ENCODE measurements at regions not wholly inside any gene's neighbourhood (a gene's known extent, or its start where the extent isn't known, plus 50 kb on each side); places are given as distances from the start of the nearest gene placed in this dataset.

DNA sequence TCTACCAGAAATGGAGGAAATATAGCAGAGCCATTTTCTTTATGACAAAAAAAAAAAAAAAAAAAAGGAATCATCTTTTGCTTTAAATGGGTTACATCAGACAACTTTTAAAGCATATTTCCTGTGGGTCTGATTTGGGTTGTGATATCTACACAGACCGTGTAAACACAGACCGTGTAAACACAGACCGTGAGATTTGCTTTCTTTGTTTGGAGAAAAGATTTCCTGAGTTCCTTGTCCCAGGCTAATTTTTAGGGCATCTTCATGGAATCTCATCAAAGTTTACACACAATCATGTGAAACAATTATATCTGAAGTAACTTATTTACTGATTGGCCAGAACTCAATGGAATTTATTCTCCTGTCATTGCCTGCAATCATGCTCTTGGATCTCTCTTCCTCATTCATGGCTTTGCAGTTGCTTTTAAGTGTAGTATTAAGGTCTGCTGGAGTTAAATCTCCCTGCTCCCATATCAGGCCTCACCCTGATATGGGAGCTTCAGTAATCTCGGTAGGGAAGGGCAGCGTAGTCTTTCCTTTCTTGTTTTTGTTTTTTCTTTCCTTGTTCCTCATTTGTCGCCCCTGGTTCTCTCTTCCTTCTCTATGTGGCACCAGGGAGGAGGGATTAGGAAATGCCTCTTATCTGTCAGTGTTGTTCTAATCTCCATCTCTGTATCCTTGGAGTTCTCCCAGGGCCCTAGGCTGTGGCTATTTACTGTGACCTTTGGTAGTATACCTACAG lies 248.6 kb upstream of the JADE1 start:
- Histone ChIP-seq H3K27me3 (ENCODE audit: control insufficient read depth, insufficient read depth, low read length) (no peaks in the 10 kb centered on the region), H3K4me3 (ENCODE audit: low read depth in 2 of 2, low read length in 2 of 2) (no peak overlapping the region), H3K36me3 (ENCODE audit: control insufficient read depth, insufficient read depth, low read length) (no peaks in the 10 kb centered on the region), H3K4me1 (ENCODE audit: control insufficient read depth, insufficient read depth, low read length) (no peaks in the 10 kb centered on the region), H3K9me3 (ENCODE audit: control insufficient read depth, insufficient read depth, low read depth, low read length) (no peaks in the 10 kb centered on the region), H3K27ac (ENCODE audit: low read length) (no peak overlapping the region; the same call in 1 of the 2 replicates)
- ChIA-PET POLR2A (no interaction called here), CTCF (no interaction called here)
- DNase-seq (ENCODE audit: low read depth, low spot score) (no peak), ATAC-seq (no peak)
- no peak for TF ChIP-seq POLR2AphosphoS5 (IDR thresholded peaks at IDR 0.05; ENCODE audit: low read depth, low read length)
- TF ChIP-seq REST (IDR thresholded peaks at IDR 0.05; ENCODE audit: insufficient read depth in 1 of 2, low read depth in 2 of 2, low read length in 1 of 2), result no peak
- TF ChIP-seq, protein P1, sequence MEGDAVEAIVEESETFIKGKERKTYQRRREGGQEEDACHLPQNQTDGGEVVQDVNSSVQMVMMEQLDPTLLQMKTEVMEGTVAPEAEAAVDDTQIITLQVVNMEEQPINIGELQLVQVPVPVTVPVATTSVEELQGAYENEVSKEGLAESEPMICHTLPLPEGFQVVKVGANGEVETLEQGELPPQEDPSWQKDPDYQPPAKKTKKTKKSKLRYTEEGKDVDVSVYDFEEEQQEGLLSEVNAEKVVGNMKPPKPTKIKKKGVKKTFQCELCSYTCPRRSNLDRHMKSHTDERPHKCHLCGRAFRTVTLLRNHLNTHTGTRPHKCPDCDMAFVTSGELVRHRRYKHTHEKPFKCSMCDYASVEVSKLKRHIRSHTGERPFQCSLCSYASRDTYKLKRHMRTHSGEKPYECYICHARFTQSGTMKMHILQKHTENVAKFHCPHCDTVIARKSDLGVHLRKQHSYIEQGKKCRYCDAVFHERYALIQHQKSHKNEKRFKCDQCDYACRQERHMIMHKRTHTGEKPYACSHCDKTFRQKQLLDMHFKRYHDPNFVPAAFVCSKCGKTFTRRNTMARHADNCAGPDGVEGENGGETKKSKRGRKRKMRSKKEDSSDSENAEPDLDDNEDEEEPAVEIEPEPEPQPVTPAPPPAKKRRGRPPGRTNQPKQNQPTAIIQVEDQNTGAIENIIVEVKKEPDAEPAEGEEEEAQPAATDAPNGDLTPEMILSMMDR (IDR thresholded peaks at IDR 0.05), result no peak
- TF ChIP-seq SIN3A (IDR thresholded peaks at IDR 0.05; ENCODE audit: borderline replicate concordance, insufficient read depth, low read depth, low read length), result no peak
- TF ChIP-seq TCF7L2 (IDR thresholded peaks at IDR 0.05; ENCODE audit: low read depth, low read length), result no peak
- intact Hi-C loops (cut with micrococcal nuclease; ENCODE audit: unreplicated experiment), result no loop called here
- BruUV-seq (replicated peaks), result no TSS peak
- in situ Hi-C loops (cut with HindIII; ENCODE audit: low pct_unique_long_range_greater_than_20kb, low sequenced_read_pairs), result no loop called here

GRCh38 chr4:128558896-128559679 lies 250.4 kb upstream of the JADE1 start:
- ATAC-seq (no peak), DNase-seq (ENCODE audit: low read depth, low spot score) (no peak)
- intact Hi-C loops (cut with micrococcal nuclease; ENCODE audit: unreplicated experiment) (no loop called here), in situ Hi-C loops (cut with HindIII; ENCODE audit: low pct_unique_long_range_greater_than_20kb, low sequenced_read_pairs) (no loop called here)
- POLR2A ChIA-PET, result interaction anchor here (0.6 kb wide), 1 partner anchor 87 kb away, joined by 3 read pairs; no protein-coding TSS in a partner anchor
- Histone ChIP-seq H3K36me3 (ENCODE audit: control insufficient read depth, insufficient read depth, low read length) (no peaks in the 10 kb centered on the region), H3K9me3 (ENCODE audit: control insufficient read depth, insufficient read depth, low read depth, low read length) (no peaks in the 10 kb centered on the region), H3K27ac (ENCODE audit: low read length) (no peak overlapping the region), H3K27me3 (ENCODE audit: control insufficient read depth, insufficient read depth, low read length) (no peaks in the 10 kb centered on the region), H3K4me1 (ENCODE audit: control insufficient read depth, insufficient read depth, low read length) (peaks cover 1% of the 10 kb centered on the region; the same call in 1 of the 2 replicates), H3K4me3 (ENCODE audit: low read depth in 2 of 2, low read length in 2 of 2) (no peak overlapping the region)
- CTCF ChIA-PET, result no interaction called here
- TF ChIP-seq, protein P1 (IDR thresholded peaks at IDR 0.05), result no peak
- TF ChIP-seq TCF7L2 (IDR thresholded peaks at IDR 0.05; ENCODE audit: low read depth, low read length), result no peak
- no peak for TF ChIP-seq REST (IDR thresholded peaks at IDR 0.05; ENCODE audit: insufficient read depth in 1 of 2, low read depth in 2 of 2, low read length in 1 of 2)
- BruUV-seq (replicated peaks), result no TSS peak
